ENCODE measurements at regions not wholly inside any gene's neighbourhood (a gene's known extent, or its start where the extent isn't known, plus 50 kb on each side); places are given as distances from the start of the nearest gene placed in this dataset. TPM values are rescaled to one million over a fixed set of nuclear protein-coding genes. Genes with fewer than 3 reads are reported as not detected.

GRCh38 chr14:28704153-28704552 lies 62.4 kb upstream of the FOXG1 start:
- TF ChIP-seq CTCF (IDR thresholded peaks at IDR 0.05) = no peak
- H3K27me3 ChIP-seq (ENCODE audit: low read depth) = no peaks in the 10 kb centered on the region
- no peaks in the 10 kb centered on the region for H3K4me1 ChIP-seq
- H3K36me3 ChIP-seq = no peaks in the 10 kb centered on the region
- DNase-seq (no peak), ATAC-seq (no peak)
- H3K9me3 ChIP-seq = no peaks in the 10 kb centered on the region
- no peak overlapping the region for H3K4me3 ChIP-seq
- no peak overlapping the region for H3K27ac ChIP-seq
- intact Hi-C loops (cut with DNase I) = no loop called here

- no peak for ATAC-seq
- H3K4me1 ChIP-seq = no peaks in the 10 kb centered on the region
- no peak for TF ChIP-seq CTCF (IDR thresholded peaks at IDR 0.05)
Observed at GRCh38 chr14:28707814-28708213, 58.8 kb upstream of the FOXG1 start.

DNA sequence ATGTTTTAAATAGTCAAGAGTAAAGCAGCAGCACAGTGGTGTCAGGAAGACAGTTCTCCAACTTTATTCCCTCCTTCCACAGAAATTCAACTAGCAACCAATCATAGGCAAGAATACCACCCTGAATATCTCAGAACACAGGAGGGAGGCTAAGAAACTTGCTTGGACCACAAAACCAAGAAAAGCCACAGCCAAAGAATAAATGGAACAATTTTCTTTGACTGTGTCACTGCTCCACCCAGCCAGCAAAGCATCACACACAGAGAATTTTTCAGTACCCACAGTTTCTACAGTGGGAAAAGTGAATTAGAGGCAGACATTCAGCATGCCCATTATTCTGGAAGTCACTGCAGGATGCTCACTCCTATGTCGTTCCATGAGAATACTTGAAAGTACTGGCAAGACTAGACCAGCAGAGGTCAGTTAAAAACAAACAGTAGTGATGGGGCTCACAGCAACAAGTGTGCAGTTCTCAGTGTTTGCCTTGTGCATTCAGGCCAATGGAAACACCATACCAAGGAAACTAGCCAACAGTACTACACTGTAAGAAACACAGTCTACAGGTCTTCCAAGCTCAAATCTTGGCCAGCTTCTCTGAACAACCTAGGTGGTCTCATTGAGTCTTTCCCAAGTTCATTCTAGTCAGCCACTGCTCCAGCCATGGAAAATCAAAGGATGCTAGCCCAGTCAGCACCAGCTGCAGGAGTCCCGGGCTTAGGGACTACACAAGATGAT lies 56.8 kb upstream of the FOXG1 start:
- TF ChIP-seq CTCF (IDR thresholded peaks at IDR 0.05) = no peak

More at GRCh38 chr14:28707814-28708213, 58.8 kb upstream of the FOXG1 start:
- Histone ChIP-seq H3K27me3 (ENCODE audit: low read depth) (no peaks in the 10 kb centered on the region), H3K4me3 (no peak overlapping the region), H3K9me3 (peaks cover 3% of the 10 kb centered on the region), H3K36me3 (no peaks in the 10 kb centered on the region), H3K27ac (no peak overlapping the region)
- intact Hi-C loops (cut with DNase I) = no loop called here
- DNase-seq = no peak

More for the DNA sequence above, 56.8 kb upstream of the FOXG1 start:
- H3K4me3 ChIP-seq = no peak overlapping the region
- H3K4me1 ChIP-seq = no peaks in the 10 kb centered on the region
- ATAC-seq (no peak), DNase-seq (no peak)
- no peaks in the 10 kb centered on the region for H3K36me3 ChIP-seq
- intact Hi-C loops (cut with DNase I) = no loop called here
- H3K27ac ChIP-seq = no peak overlapping the region
- no peaks in the 10 kb centered on the region for H3K27me3 ChIP-seq (ENCODE audit: low read depth)
- peaks cover 3% of the 10 kb centered on the region for H3K9me3 ChIP-seq

Small RNA genes in the stretch of these regions (microRNA-seq; reads per million reads assigned to microRNA genes)
- not detected for gene MIR3171 (ENCODE audit: borderline number of aligned reads)
- gene MIR4307 (ENCODE audit: borderline number of aligned reads) = not detected
